Ovary (tissue), 3 donors: ENCODE measurements at regions not wholly inside any gene's neighbourhood (a gene's known extent, or its start where the extent isn't known, plus 50 kb on each side); places are given as distances from the start of the nearest gene placed in this dataset.

Experiments
- POLR2A ChIP-seq: fragments of 450-650 bp; IDR thresholded peaks from one replicate; pipeline ENCODE4 v1.6.1; 2017; ENCODE audit warnings: antibody characterized with exemption, mild to moderate bottlenecking, moderate library complexity
- TF ChIP-seq, protein P1 (sequence below), 3 donors: fragments of 450-650 bp in 2 of 3; fragments of 200-600 bp in 1 of 3; IDR thresholded peaks; one replicate each; pipeline versions ENCODE4 v1.5.1 to v1.8.0; 2016 to 2022; ENCODE audit warnings: antibody characterized with exemption in 3 of 3, mild to moderate bottlenecking in 1 of 3
- donor health status: DM: no; HTN: no; CAD: no.

- TF ChIP-seq, protein P1, sequence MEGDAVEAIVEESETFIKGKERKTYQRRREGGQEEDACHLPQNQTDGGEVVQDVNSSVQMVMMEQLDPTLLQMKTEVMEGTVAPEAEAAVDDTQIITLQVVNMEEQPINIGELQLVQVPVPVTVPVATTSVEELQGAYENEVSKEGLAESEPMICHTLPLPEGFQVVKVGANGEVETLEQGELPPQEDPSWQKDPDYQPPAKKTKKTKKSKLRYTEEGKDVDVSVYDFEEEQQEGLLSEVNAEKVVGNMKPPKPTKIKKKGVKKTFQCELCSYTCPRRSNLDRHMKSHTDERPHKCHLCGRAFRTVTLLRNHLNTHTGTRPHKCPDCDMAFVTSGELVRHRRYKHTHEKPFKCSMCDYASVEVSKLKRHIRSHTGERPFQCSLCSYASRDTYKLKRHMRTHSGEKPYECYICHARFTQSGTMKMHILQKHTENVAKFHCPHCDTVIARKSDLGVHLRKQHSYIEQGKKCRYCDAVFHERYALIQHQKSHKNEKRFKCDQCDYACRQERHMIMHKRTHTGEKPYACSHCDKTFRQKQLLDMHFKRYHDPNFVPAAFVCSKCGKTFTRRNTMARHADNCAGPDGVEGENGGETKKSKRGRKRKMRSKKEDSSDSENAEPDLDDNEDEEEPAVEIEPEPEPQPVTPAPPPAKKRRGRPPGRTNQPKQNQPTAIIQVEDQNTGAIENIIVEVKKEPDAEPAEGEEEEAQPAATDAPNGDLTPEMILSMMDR (IDR thresholded peaks at IDR 0.05) = no peak
- no peak for TF ChIP-seq POLR2A
These were observed 189.7 kb upstream of the ITM2A start for GRCh38 chrX:79556800-79557199.
